ENCODE measurements at regions not wholly inside any gene's neighbourhood (a gene's known extent, or its start where the extent isn't known, plus 50 kb on each side); places are given as distances from the start of the nearest gene placed in this dataset.
"Not testable (repeated sequence)": the region's sequence is repeated elsewhere in the genome, so short reads cannot be mapped to it uniquely, and the experiment has no call there.

GRCh38 chr9:110112792-110113191 is 95.2 kb downstream of the C9orf152 start:
- no peak for DNase-seq (ENCODE audit: low read depth in 2 of 2, low spot score in 1 of 2)

GRCh38 chr9:110114086-110114858 is 93.7 kb downstream of the C9orf152 start:
- no peak for DNase-seq (ENCODE audit: low read depth in 2 of 2, low spot score in 1 of 2)

- DNase-seq (ENCODE audit: low read depth in 2 of 2, low spot score in 1 of 2), result no peak
These were observed 93.1 kb downstream of the C9orf152 start for GRCh38 chr9:110114859-110115201.

- DNase-seq (ENCODE audit: low read depth in 2 of 2, low spot score in 1 of 2), result no peak
These were observed 92.6 kb downstream of the C9orf152 start for GRCh38 chr9:110115341-110115820.

GRCh38 chr9:110115826-110116542 is 92.0 kb downstream of the C9orf152 start:
- no peak for DNase-seq (ENCODE audit: low read depth in 2 of 2, low spot score in 1 of 2)

GRCh38 chr9:110116543-110116885 is 91.4 kb downstream of the C9orf152 start:
- no peak for DNase-seq (ENCODE audit: low read depth in 2 of 2, low spot score in 1 of 2)

GRCh38 chr9:110121170-110121569 is 86.8 kb downstream of the C9orf152 start:
- no peak for DNase-seq (ENCODE audit: low read depth in 2 of 2, low spot score in 1 of 2)

- DNase-seq (ENCODE audit: low read depth in 2 of 2, low spot score in 1 of 2), result no peak
These were observed 84.4 kb downstream of the C9orf152 start for GRCh38 chr9:110123341-110124095.

- DNase-seq (ENCODE audit: low read depth in 2 of 2, low spot score in 1 of 2), result no peak
These were observed 83.5 kb downstream of the C9orf152 start for GRCh38 chr9:110124439-110124838.

GRCh38 chr9:110125207-110125751 is 82.7 kb downstream of the C9orf152 start:
- no peak for DNase-seq (ENCODE audit: low read depth in 2 of 2, low spot score in 1 of 2)

- no peak for DNase-seq (ENCODE audit: low read depth in 2 of 2, low spot score in 1 of 2)
These were observed 82.1 kb downstream of the C9orf152 start for GRCh38 chr9:110125763-110126351.

- DNase-seq (ENCODE audit: low read depth in 2 of 2, low spot score in 1 of 2), result no peak
These were observed 81.4 kb downstream of the C9orf152 start for GRCh38 chr9:110126499-110126941.

GRCh38 chr9:110126986-110127864 is 80.7 kb downstream of the C9orf152 start:
- DNase-seq (ENCODE audit: low read depth in 2 of 2, low spot score in 1 of 2), result no peak

GRCh38 chr9:110128664-110129329 is 79.2 kb downstream of the C9orf152 start:
- DNase-seq (ENCODE audit: low read depth in 2 of 2, low spot score in 1 of 2), result no peak

GRCh38 chr9:110129425-110129824 is 78.5 kb downstream of the C9orf152 start:
- DNase-seq (ENCODE audit: low read depth in 2 of 2, low spot score in 1 of 2), result no peak

GRCh38 chr9:110130211-110130610 is 77.7 kb downstream of the C9orf152 start:
- DNase-seq (ENCODE audit: low read depth in 2 of 2, low spot score in 1 of 2), result no peak

- no peak for DNase-seq (ENCODE audit: low read depth in 2 of 2, low spot score in 1 of 2)
These were observed 77.1 kb downstream of the C9orf152 start for GRCh38 chr9:110130791-110131416.

GRCh38 chr9:110131499-110131898 is 76.5 kb downstream of the C9orf152 start:
- DNase-seq (ENCODE audit: low read depth in 2 of 2, low spot score in 1 of 2), result no peak

GRCh38 chr9:110132531-110132930 is 75.4 kb downstream of the C9orf152 start:
- DNase-seq (ENCODE audit: low read depth in 2 of 2, low spot score in 1 of 2), result not testable (repeated sequence)

All from stimulated activated CD8-positive, alpha-beta memory T cell treated with anti-CD3 and anti-CD28 coated beads, Interleukin-4, amount 100 ng/mL, for 4 hours (primary cell).